Right lobe of liver (tissue), 4 donors: ENCODE measurements at regions not wholly inside any gene's neighbourhood (a gene's known extent, or its start where the extent isn't known, plus 50 kb on each side); places are given as distances from the start of the nearest gene placed in this dataset.

Experiments used
- POLR2A ChIP-seq: fragments of 450-650 bp; IDR thresholded peaks from one replicate; pipeline ENCODE4 v1.6.1; 2017; ENCODE audit warnings: antibody characterized with exemption, mild to moderate bottlenecking
- TF ChIP-seq, protein P1 (sequence below), 4 donors: fragments of 200-600 bp in 3 of 4; fragments of 450-650 bp in 1 of 4; IDR thresholded peaks; one replicate each; pipeline versions ENCODE4 v1.5.1 to v1.8.0; 2016 to 2022; ENCODE audit warnings: antibody characterized with exemption in 4 of 4, mild to moderate bottlenecking in 2 of 4
- donor health status: DM: no; HTN: no; CAD: no.
- donor health status: DM: no; HTN: no; CAD: no.
- donor health status: DM: no; HTN: yes; CAD: no.

DNA sequence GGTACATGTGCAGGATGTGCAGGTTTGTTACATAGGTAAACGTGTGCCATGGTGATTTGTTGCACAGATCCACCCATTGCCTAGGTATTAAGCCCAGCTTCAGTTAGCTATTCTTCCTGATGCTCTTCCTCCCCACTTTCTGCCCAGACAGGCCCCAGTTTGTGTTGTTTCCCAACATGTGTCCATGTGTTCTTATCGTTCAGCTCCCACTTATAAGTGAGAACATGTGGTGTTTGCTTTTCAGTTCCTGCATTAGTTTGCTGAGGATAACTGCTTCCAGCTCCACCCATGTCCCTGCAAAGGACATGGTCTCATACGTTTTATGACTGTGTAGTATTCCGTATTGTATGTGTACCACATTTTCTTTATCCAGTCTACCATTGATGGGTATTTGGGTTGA lies 251.7 kb upstream of the NOVA1 start:
- no peak for TF ChIP-seq POLR2A
- TF ChIP-seq, protein P1, sequence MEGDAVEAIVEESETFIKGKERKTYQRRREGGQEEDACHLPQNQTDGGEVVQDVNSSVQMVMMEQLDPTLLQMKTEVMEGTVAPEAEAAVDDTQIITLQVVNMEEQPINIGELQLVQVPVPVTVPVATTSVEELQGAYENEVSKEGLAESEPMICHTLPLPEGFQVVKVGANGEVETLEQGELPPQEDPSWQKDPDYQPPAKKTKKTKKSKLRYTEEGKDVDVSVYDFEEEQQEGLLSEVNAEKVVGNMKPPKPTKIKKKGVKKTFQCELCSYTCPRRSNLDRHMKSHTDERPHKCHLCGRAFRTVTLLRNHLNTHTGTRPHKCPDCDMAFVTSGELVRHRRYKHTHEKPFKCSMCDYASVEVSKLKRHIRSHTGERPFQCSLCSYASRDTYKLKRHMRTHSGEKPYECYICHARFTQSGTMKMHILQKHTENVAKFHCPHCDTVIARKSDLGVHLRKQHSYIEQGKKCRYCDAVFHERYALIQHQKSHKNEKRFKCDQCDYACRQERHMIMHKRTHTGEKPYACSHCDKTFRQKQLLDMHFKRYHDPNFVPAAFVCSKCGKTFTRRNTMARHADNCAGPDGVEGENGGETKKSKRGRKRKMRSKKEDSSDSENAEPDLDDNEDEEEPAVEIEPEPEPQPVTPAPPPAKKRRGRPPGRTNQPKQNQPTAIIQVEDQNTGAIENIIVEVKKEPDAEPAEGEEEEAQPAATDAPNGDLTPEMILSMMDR (IDR thresholded peaks at IDR 0.05) = no peak
